ENCODE measurements at regions not wholly inside any gene's neighbourhood (a gene's known extent, or its start where the extent isn't known, plus 50 kb on each side); places are given as distances from the start of the nearest gene placed in this dataset.
"Not testable (repeated sequence)": the region's sequence is repeated elsewhere in the genome, so short reads cannot be mapped to it uniquely, and the experiment has no call there.

- no CpG with 5 or more reads among the region's 7 CpGs for WGBS (ENCODE audit: extremely low coverage, insufficient coverage, insufficient read length)
- no peak for DNase-seq
- no peak overlapping the region for H2BK12ac ChIP-seq (ENCODE audit: low read length)
- no peak overlapping the region for H3K4me3 ChIP-seq (ENCODE audit: low read depth, low read length)
- no peak overlapping the region for H3K23ac ChIP-seq (ENCODE audit: low read length)
- no peak overlapping the region for H4K91ac ChIP-seq (ENCODE audit: low read depth, low read length)
- no peak overlapping the region for H3K27ac ChIP-seq (ENCODE audit: low read depth, low read length)
- no peak overlapping the region for H2AK5ac ChIP-seq (ENCODE audit: low read length)
- peaks cover 2% of the 10 kb centered on the region for H3K27me3 ChIP-seq (ENCODE audit: insufficient read depth, low read length)
- no peak overlapping the region for H4K12ac ChIP-seq (ENCODE audit: low read depth, low read length)
- no peak overlapping the region for H3K18ac ChIP-seq (ENCODE audit: low read length)
- no peak overlapping the region for H2AFZ ChIP-seq (ENCODE audit: insufficient read depth, low read length, poor library complexity)
- no peak overlapping the region for H3K14ac ChIP-seq (ENCODE audit: low read length)
- peaks cover 2% of the 10 kb centered on the region for H3K9me3 ChIP-seq (ENCODE audit: insufficient read depth, low read depth, low read length)
- no peak overlapping the region for H2BK5ac ChIP-seq (ENCODE audit: low read depth, low read length, poor library complexity)
- H3K36me3 ChIP-seq (ENCODE audit: control insufficient read depth in 1 of 2, insufficient read depth in 2 of 2, low read length in 2 of 2), result no peaks in the 10 kb centered on the region
- no peak overlapping the region for H3K4ac ChIP-seq (ENCODE audit: low read depth, low read length)
- no peaks in the 10 kb centered on the region for H3K79me1 ChIP-seq (ENCODE audit: low read length)
- no peak overlapping the region for H3K4me2 ChIP-seq (ENCODE audit: low read length)
- no peaks in the 10 kb centered on the region for H3K4me1 ChIP-seq (ENCODE audit: control insufficient read depth in 1 of 2, insufficient read depth in 2 of 2, low read length in 2 of 2)
- H3K9ac ChIP-seq (ENCODE audit: low read length), result no peak overlapping the region
- no peaks in the 10 kb centered on the region for H3K79me2 ChIP-seq (ENCODE audit: control insufficient read depth, insufficient read depth, low read length, poor library complexity)
- H2BK120ac ChIP-seq (ENCODE audit: insufficient read depth, low read length, poor library complexity), result no peak overlapping the region
- H4K8ac ChIP-seq (ENCODE audit: low read depth, low read length), result no peak overlapping the region
Observed at GRCh38 chr2:7633566-7634153, 716.4 kb downstream of the RNF144A start.

GRCh38 chr2:7634409-7634808, 717.2 kb downstream of the RNF144A start:
- H3K18ac ChIP-seq (ENCODE audit: low read length), result no peak overlapping the region
- H3K27ac ChIP-seq (ENCODE audit: low read depth, low read length), result no peak overlapping the region
- H3K36me3 ChIP-seq (ENCODE audit: control insufficient read depth in 1 of 2, insufficient read depth in 2 of 2, low read length in 2 of 2), result no peaks in the 10 kb centered on the region
- no peak overlapping the region for H3K4me2 ChIP-seq (ENCODE audit: low read length)
- no peak overlapping the region for H2BK12ac ChIP-seq (ENCODE audit: low read length)
- peaks cover 2% of the 10 kb centered on the region for H3K27me3 ChIP-seq (ENCODE audit: insufficient read depth, low read length)
- no peak overlapping the region for H4K12ac ChIP-seq (ENCODE audit: low read depth, low read length)
- no peak overlapping the region for H2AFZ ChIP-seq (ENCODE audit: insufficient read depth, low read length, poor library complexity)
- no peaks in the 10 kb centered on the region for H3K4me1 ChIP-seq (ENCODE audit: control insufficient read depth in 1 of 2, insufficient read depth in 2 of 2, low read length in 2 of 2)
- H4K8ac ChIP-seq (ENCODE audit: low read depth, low read length), result no peak overlapping the region
- no peak overlapping the region for H3K4ac ChIP-seq (ENCODE audit: low read depth, low read length)
- H2BK120ac ChIP-seq (ENCODE audit: insufficient read depth, low read length, poor library complexity), result no peak overlapping the region
- H3K9me3 ChIP-seq (ENCODE audit: insufficient read depth, low read depth, low read length), result peaks cover 2% of the 10 kb centered on the region
- H2AK5ac ChIP-seq (ENCODE audit: low read length), result no peak overlapping the region
- no peak overlapping the region for H3K14ac ChIP-seq (ENCODE audit: low read length)
- no peaks in the 10 kb centered on the region for H3K79me2 ChIP-seq (ENCODE audit: control insufficient read depth, insufficient read depth, low read length, poor library complexity)
- no peak overlapping the region for H3K4me3 ChIP-seq (ENCODE audit: low read depth, low read length)
- H4K91ac ChIP-seq (ENCODE audit: low read depth, low read length), result no peak overlapping the region
- no peaks in the 10 kb centered on the region for H3K79me1 ChIP-seq (ENCODE audit: low read length)
- no peak overlapping the region for H3K23ac ChIP-seq (ENCODE audit: low read length)
- no peak overlapping the region for H3K9ac ChIP-seq (ENCODE audit: low read length)
- H2BK5ac ChIP-seq (ENCODE audit: low read depth, low read length, poor library complexity), result no peak overlapping the region
- DNase-seq, result no peak
- no CpG with 5 or more reads among the region's 7 CpGs for WGBS (ENCODE audit: extremely low coverage, insufficient coverage, insufficient read length)

GRCh38 chr2:7639476-7639875, 722.3 kb downstream of the RNF144A start:
- Histone ChIP-seq H3K9me3 (ENCODE audit: insufficient read depth, low read depth, low read length) (peaks cover 3% of the 10 kb centered on the region), H2BK120ac (ENCODE audit: insufficient read depth, low read length, poor library complexity) (no peak overlapping the region), H3K36me3 (ENCODE audit: control insufficient read depth in 1 of 2, insufficient read depth in 2 of 2, low read length in 2 of 2) (no peaks in the 10 kb centered on the region), H3K79me2 (ENCODE audit: control insufficient read depth, insufficient read depth, low read length, poor library complexity) (no peaks in the 10 kb centered on the region), H4K91ac (ENCODE audit: low read depth, low read length) (no peak overlapping the region), H3K27me3 (ENCODE audit: insufficient read depth, low read length) (peaks cover 2% of the 10 kb centered on the region), H3K79me1 (ENCODE audit: low read length) (no peaks in the 10 kb centered on the region), H3K23ac (ENCODE audit: low read length) (no peak overlapping the region), H2AFZ (ENCODE audit: insufficient read depth, low read length, poor library complexity) (no peak overlapping the region), H2BK12ac (ENCODE audit: low read length) (no peak overlapping the region), H4K8ac (ENCODE audit: low read depth, low read length) (no peak overlapping the region), H2AK5ac (ENCODE audit: low read length) (no peak overlapping the region), H3K9ac (ENCODE audit: low read length) (no peak overlapping the region), H2BK5ac (ENCODE audit: low read depth, low read length, poor library complexity) (no peak overlapping the region), H3K18ac (ENCODE audit: low read length) (no peak overlapping the region), H4K12ac (ENCODE audit: low read depth, low read length) (no peak overlapping the region), H3K27ac (ENCODE audit: low read depth, low read length) (no peak overlapping the region), H3K4ac (ENCODE audit: low read depth, low read length) (no peak overlapping the region), H3K4me3 (ENCODE audit: low read depth, low read length) (no peak overlapping the region), H3K4me1 (ENCODE audit: control insufficient read depth in 1 of 2, insufficient read depth in 2 of 2, low read length in 2 of 2) (no peaks in the 10 kb centered on the region), H3K14ac (ENCODE audit: low read length) (no peak overlapping the region), H3K4me2 (ENCODE audit: low read length) (no peak overlapping the region)
- WGBS (ENCODE audit: extremely low coverage, insufficient coverage, insufficient read length), result no CpG with 5 or more reads among the region's 1 CpG
- no peak for DNase-seq

GRCh38 chr2:7641272-7641671, 724.1 kb downstream of the RNF144A start:
- not testable (repeated sequence) for H2AFZ ChIP-seq (ENCODE audit: insufficient read depth, low read length, poor library complexity); DNase-seq; H3K18ac ChIP-seq (ENCODE audit: low read length); H4K12ac ChIP-seq (ENCODE audit: low read depth, low read length); H3K9me3 ChIP-seq (ENCODE audit: insufficient read depth, low read depth, low read length); H3K23ac ChIP-seq (ENCODE audit: low read length); H3K9ac ChIP-seq (ENCODE audit: low read length); H3K4me1 ChIP-seq (ENCODE audit: control insufficient read depth in 1 of 2, insufficient read depth in 2 of 2, low read length in 2 of 2); H3K27me3 ChIP-seq (ENCODE audit: insufficient read depth, low read length); H4K8ac ChIP-seq (ENCODE audit: low read depth, low read length); H4K91ac ChIP-seq (ENCODE audit: low read depth, low read length); H3K79me2 ChIP-seq (ENCODE audit: control insufficient read depth, insufficient read depth, low read length, poor library complexity); H2BK120ac ChIP-seq (ENCODE audit: insufficient read depth, low read length, poor library complexity); H3K14ac ChIP-seq (ENCODE audit: low read length); H2BK12ac ChIP-seq (ENCODE audit: low read length); H3K36me3 ChIP-seq (ENCODE audit: control insufficient read depth in 1 of 2, insufficient read depth in 2 of 2, low read length in 2 of 2); H2AK5ac ChIP-seq (ENCODE audit: low read length); H3K27ac ChIP-seq (ENCODE audit: low read depth, low read length); H3K79me1 ChIP-seq (ENCODE audit: low read length); H3K4ac ChIP-seq (ENCODE audit: low read depth, low read length); H3K4me3 ChIP-seq (ENCODE audit: low read depth, low read length); H3K4me2 ChIP-seq (ENCODE audit: low read length); H2BK5ac ChIP-seq (ENCODE audit: low read depth, low read length, poor library complexity)
- WGBS (ENCODE audit: extremely low coverage, insufficient coverage, insufficient read length), result no CpG with 5 or more reads among the region's 3 CpGs

All from trophoblast cell (in vitro differentiated cells and primary cell).